Tibial artery (tissue), 4 donors: ENCODE measurements at regions not wholly inside any gene's neighbourhood (a gene's known extent, or its start where the extent isn't known, plus 50 kb on each side); places are given as distances from the start of the nearest gene placed in this dataset.

ENCODE experiments used
- DNase-seq, 2 donors: peaks; one replicate each; pipeline ENCODE4 v3.0.0-alpha.2; 2019
- H3K27ac ChIP-seq, 2 donors: fragments of 200-600 bp; sonication (generic) in 1 of 2; 1 replicate in 1 of 2; 2 replicates in 1 of 2; pipeline ENCODE4 v1.5.1; 2018 to 2019; ENCODE audit warnings: mild to moderate bottlenecking in 1 of 2
- H3K27me3 ChIP-seq, 2 donors: fragments of 200-600 bp; sonication (generic) in 1 of 2; one replicate each; pipeline versions ENCODE4 v1.5.1 to v1.6.0; 2016 to 2019
- H3K36me3 ChIP-seq, 3 donors: fragments of 200-600 bp; sonication (generic) in 2 of 3; one replicate each; pipeline ENCODE4 v1.5.1; 2016 to 2019; ENCODE audit warnings: mild to moderate bottlenecking in 2 of 3
- H3K4me1 ChIP-seq, 4 donors: fragments of 200-600 bp; sonication (generic) in 2 of 4; 1 replicate in 3 of 4; 2 replicates in 1 of 4; pipeline ENCODE4 v1.5.1; 2016 to 2019
- H3K4me3 ChIP-seq, 2 donors: fragments of 200-600 bp; sonication (generic) in 1 of 2; 1 replicate in 1 of 2; 2 replicates in 1 of 2; pipeline ENCODE4 v1.5.1; 2018 to 2019; ENCODE audit warnings: mild to moderate bottlenecking in 2 of 2
- H3K9me3 ChIP-seq, 3 donors: fragments of 200-600 bp; sonication (generic) in 1 of 3; one replicate each; pipeline ENCODE4 v1.5.1; 2016 to 2019
- intact Hi-C: fragments of 100-400 bp; cut with DNase I; formaldehyde crosslinking; loops from one replicate; pipeline ENCODE4 v1.15.0; 2023; ENCODE audit warnings: low total_unique reads
- TF ChIP-seq, protein P1 (sequence below), 2 experiments: fragments of 200-600 bp in 1 of 2; fragments of 450-650 bp in 1 of 2; IDR thresholded peaks; one replicate each; pipeline ENCODE4 v1.5.1; 2017 to 2019; ENCODE audit warnings: antibody characterized with exemption in 2 of 2, mild to moderate bottlenecking in 1 of 2, moderate library complexity in 1 of 2

DNA sequence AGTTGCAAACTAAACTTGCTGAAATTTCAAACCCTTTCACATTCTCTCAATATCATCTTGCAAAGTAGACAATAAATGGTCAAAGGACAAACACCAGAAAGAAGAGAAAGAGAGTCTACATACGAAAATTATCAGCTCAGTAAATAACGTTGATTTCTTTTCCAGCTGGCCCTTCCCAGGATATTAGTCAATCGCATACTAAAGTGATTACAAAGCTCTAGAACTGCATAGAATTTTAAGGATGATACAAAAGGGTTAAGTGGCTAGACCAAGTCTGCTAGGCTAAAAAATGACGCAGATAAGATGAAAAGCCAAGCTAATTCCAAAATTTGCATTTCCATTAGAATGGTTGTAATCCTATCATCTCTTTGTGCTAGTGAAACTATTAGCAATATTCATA lies 405.7 kb downstream of the FBXO15 start:
- Histone ChIP-seq H3K27ac (no peak overlapping the region), H3K4me1 (no peaks in the 10 kb centered on the region), H3K36me3 (no peaks in the 10 kb centered on the region), H3K4me3 (no peak overlapping the region), H3K27me3 (no peaks in the 10 kb centered on the region), H3K9me3 (no peaks in the 10 kb centered on the region)
- DNase-seq = no peak
- TF ChIP-seq, protein P1, sequence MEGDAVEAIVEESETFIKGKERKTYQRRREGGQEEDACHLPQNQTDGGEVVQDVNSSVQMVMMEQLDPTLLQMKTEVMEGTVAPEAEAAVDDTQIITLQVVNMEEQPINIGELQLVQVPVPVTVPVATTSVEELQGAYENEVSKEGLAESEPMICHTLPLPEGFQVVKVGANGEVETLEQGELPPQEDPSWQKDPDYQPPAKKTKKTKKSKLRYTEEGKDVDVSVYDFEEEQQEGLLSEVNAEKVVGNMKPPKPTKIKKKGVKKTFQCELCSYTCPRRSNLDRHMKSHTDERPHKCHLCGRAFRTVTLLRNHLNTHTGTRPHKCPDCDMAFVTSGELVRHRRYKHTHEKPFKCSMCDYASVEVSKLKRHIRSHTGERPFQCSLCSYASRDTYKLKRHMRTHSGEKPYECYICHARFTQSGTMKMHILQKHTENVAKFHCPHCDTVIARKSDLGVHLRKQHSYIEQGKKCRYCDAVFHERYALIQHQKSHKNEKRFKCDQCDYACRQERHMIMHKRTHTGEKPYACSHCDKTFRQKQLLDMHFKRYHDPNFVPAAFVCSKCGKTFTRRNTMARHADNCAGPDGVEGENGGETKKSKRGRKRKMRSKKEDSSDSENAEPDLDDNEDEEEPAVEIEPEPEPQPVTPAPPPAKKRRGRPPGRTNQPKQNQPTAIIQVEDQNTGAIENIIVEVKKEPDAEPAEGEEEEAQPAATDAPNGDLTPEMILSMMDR (IDR thresholded peaks at IDR 0.05) = no peak
- intact Hi-C loops = no loop called here

DNA sequence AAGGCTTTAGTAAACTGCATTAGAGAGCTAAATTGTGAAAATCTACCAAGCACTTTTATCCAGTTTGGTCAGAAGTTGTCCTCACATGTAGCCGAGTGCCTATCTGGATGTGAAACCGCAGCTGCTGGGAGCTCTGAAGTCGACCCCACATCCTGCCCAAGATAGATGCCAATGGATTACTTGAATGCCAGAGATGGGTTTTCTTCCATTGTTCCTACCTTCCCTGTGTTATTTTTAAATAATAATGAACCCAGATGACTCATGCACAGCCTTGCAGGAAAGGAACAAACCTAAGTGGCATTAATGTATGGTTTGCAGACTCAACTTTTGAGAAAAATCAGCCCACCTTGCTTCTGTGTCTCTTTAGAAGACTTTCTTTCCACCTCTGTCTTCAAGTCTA lies 408.5 kb downstream of the FBXO15 start:
- Histone ChIP-seq H3K4me3 (no peak overlapping the region), H3K36me3 (no peaks in the 10 kb centered on the region), H3K9me3 (no peaks in the 10 kb centered on the region), H3K27me3 (no peaks in the 10 kb centered on the region), H3K4me1 (no peaks in the 10 kb centered on the region), H3K27ac (no peak overlapping the region)
- intact Hi-C loops = no loop called here
- no peak for DNase-seq
- TF ChIP-seq, protein P1 (IDR thresholded peaks at IDR 0.05) = no peak

DNA sequence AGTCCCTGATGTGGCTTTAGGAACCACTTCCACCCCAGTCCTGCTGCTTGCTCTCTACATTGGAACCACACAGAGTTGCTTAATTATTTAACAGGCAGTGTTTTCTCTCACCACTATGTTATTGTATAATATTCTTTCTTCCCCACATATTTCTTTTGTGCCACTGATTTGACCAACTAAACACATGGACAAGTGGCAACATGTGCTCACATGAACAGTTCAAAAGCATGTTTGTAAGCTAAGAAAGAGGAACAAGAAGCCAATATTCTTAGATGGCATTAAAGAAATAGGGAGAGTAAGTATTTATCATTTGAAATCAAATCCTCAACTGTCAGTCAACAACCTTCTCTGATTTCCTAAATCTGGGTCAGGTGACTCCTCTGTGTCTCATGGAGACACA lies 409.6 kb downstream of the FBXO15 start:
- intact Hi-C loops = no loop called here
- no peaks in the 10 kb centered on the region for H3K27me3 ChIP-seq
- DNase-seq = no peak
- H3K4me3 ChIP-seq = no peak overlapping the region
- no peaks in the 10 kb centered on the region for H3K9me3 ChIP-seq
- no peak overlapping the region for H3K27ac ChIP-seq
- TF ChIP-seq, protein P1 (IDR thresholded peaks at IDR 0.05) = no peak
- H3K36me3 ChIP-seq = no peaks in the 10 kb centered on the region
- H3K4me1 ChIP-seq = no peaks in the 10 kb centered on the region

GRCh38 chr18:73735836-73736235 lies 411.8 kb downstream of the FBXO15 start:
- no peak overlapping the region for H3K27ac ChIP-seq
- no peak for DNase-seq
- no peaks in the 10 kb centered on the region for H3K36me3 ChIP-seq
- no peaks in the 10 kb centered on the region for H3K9me3 ChIP-seq
- H3K4me3 ChIP-seq = no peak overlapping the region
- TF ChIP-seq, protein P1 (IDR thresholded peaks at IDR 0.05) = no peak
- intact Hi-C loops = no loop called here
- H3K27me3 ChIP-seq = no peaks in the 10 kb centered on the region
- no peaks in the 10 kb centered on the region for H3K4me1 ChIP-seq

DNA sequence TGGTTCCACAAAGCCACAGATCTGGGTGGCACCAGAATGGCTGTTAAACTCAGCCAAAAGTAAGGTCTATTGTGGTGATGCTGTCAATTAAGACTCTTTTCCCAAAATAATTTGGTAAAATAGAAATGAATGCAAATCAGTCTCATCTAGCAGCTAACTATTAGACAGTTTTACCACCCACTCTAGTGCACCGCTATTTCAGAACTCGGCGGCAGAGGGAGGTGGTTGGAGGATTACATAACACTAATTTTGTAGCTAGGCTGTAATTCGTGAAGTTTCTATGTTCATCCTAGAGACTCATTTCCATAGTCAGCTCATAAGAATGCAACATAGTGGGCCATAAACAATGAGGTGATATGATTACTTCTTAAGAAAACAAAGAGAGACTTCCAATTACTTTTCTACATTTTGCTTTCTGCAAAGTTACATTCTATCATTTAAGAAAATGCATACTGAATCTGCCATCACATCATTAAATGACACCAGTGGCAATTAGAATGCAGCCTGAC lies 413.8 kb downstream of the FBXO15 start:
- intact Hi-C loops = no loop called here
- Histone ChIP-seq H3K27ac (no peak overlapping the region), H3K9me3 (no peaks in the 10 kb centered on the region), H3K4me1 (no peaks in the 10 kb centered on the region), H3K36me3 (no peaks in the 10 kb centered on the region), H3K27me3 (no peaks in the 10 kb centered on the region), H3K4me3 (no peak overlapping the region)
- no peak for DNase-seq
- TF ChIP-seq, protein P1 (IDR thresholded peaks at IDR 0.05) = no peak

- H3K4me1 ChIP-seq = no peaks in the 10 kb centered on the region
- intact Hi-C loops = no loop called here
- no peaks in the 10 kb centered on the region for H3K36me3 ChIP-seq
- no peak for DNase-seq
- no peaks in the 10 kb centered on the region for H3K27me3 ChIP-seq
- H3K27ac ChIP-seq = no peak overlapping the region
- H3K9me3 ChIP-seq = no peaks in the 10 kb centered on the region
- TF ChIP-seq, protein P1 (IDR thresholded peaks at IDR 0.05) = no peak
- no peak overlapping the region for H3K4me3 ChIP-seq
Observed at GRCh38 chr18:73733376-73733775, 414.3 kb downstream of the FBXO15 start.
